Cardiac fibroblast (primary cell): ENCODE measurements at regions not wholly inside any gene's neighbourhood (a gene's known extent, or its start where the extent isn't known, plus 50 kb on each side); places are given as distances from the start of the nearest gene placed in this dataset.

Source experiments
- DNase-seq, 2 donors: peaks; one replicate each; pipeline versions ENCODE4 v3.0.0 to v3.0.0-alpha.2; 2010; ENCODE audit warnings: low read depth in 2 of 2
- H3K4me3 ChIP-seq, 2 donors: replicated peaks in 1 of 2; 1 replicate in 1 of 2; 2 replicates in 1 of 2; pipeline ENCODE4 v1.5.1; 2011; ENCODE audit warnings: low read depth in 2 of 2, low read length in 2 of 2, mild to moderate bottlenecking in 2 of 2, moderate library complexity in 1 of 2
- CTCF ChIP-seq: IDR thresholded peaks from one replicate; pipeline ENCODE4 v1.5.1; 2011; ENCODE audit warnings: low read depth, mild to moderate bottlenecking, low read length, inconsistent platforms

DNA sequence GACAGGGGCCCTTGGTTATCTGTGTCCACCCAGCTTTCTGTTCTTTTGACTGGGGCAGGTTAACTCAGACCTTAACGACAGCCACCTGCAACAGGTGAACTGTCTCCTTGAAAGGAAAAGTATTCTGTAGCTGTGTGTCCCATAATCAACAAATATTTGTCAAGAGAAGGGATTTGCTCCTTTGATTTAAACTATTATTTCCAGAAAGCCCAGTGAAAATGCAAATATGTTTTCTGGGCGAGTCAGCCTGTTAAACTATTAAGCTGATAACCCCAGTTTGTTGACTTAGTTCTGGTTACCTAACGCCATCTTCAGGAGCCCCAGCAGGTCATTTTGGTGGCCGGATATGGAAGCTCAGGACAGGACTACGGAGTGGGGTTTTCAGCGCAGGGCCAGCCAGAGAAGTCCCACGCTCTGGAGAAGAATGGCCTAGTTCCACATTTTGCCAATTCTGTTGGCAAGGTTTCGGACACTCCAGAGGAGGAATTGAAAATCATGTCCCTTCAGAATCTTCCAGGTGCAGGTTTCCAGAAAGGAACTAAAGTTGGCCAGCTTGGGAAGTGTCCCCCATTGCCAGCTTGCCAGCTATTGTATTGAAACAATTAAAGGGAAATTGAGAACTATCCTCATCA lies 54.5 kb downstream of the ADRA2A start:
- no peak overlapping the region for H3K4me3 ChIP-seq
- TF ChIP-seq CTCF = no peak
- DNase-seq = no peak

GRCh38 chr10:111137007-111137406 lies 60.2 kb downstream of the ADRA2A start:
- no peak for DNase-seq
- TF ChIP-seq CTCF = no peak

GRCh38 chr10:111137587-111137986 lies 60.8 kb downstream of the ADRA2A start:
- DNase-seq = no peak
- no peak for TF ChIP-seq CTCF
- no peak overlapping the region for H3K4me3 ChIP-seq

More at GRCh38 chr10:111137007-111137406, 60.2 kb downstream of the ADRA2A start:
- no peak overlapping the region for H3K4me3 ChIP-seq

DNA sequence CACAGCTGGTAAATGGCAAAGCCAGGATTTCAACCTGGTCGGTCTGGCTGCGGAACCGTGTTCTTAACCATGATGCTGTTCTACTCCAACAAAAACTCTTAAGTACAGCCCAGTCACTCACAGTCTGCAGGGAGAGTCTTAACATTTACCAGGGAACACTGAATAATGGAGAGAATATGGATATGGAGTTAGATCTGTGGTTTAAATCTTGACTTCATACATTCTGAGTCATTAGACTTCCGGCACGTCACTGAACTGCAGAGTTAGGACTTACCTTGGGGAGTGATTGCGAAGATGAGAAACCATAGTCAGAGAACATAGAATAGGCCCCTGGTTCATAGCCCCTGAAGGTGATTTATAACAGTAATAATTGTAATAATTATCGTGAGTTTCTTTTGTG lies 61.7 kb downstream of the ADRA2A start:
- DNase-seq = no peak
- TF ChIP-seq CTCF = no peak
- no peak overlapping the region for H3K4me3 ChIP-seq

DNA sequence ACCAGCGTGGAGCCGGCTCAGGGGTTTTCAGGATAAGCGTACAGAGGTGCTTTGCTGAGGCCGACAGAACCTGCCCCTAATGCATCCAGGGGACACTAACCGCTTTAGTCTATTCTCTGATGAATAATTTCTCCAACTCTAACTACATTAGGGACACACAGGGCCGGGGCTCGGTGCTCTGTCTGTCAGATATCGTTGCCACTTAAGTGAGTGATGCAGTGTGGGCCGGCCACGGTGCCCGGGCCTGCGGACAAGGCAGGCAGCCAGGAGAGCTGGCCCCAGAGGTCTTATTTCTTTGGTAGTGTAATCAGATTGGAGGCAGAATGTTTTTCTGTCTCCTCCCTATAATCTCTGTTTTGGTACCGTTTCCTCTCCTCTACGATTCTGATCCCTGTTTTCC lies 62.7 kb downstream of the ADRA2A start:
- DNase-seq = no peak
- H3K4me3 ChIP-seq = no peak overlapping the region
- TF ChIP-seq CTCF = no peak

DNA sequence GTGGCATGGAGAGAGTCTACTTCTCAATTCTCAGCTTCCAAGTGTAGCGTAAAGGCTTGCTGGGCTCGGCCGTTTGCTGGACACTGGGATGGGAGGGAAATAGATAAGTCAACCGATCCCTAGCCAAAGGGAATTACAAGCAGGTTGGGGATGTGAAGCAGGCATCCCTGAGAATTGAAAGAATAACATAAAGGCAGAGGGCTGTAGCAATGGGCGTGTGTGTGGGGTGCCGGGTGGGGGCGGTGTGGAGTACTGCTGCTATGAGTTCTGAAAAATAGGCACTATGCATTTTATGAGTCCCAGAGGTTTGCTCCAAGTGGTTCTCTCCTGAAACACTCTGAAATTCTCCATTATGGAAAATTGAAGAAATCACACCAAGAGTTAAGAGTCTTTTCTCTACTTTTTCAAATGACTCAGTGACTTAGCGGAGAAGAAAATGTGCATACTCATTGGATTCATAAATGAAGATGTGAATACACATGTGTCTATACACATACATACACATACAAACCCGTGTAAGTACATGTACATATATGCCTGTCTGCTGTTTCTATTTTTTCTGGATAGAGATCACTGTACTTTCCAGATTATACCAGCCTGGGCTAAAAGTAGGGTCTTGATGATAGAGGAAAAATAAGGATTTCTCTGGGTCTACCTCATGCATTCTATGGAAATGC lies 65.4 kb downstream of the ADRA2A start:
- no peak overlapping the region for H3K4me3 ChIP-seq
- no peak for TF ChIP-seq CTCF
- DNase-seq = no peak
